Hepatocyte (in vitro differentiated cells): ENCODE measurements at regions not wholly inside any gene's neighbourhood (a gene's known extent, or its start where the extent isn't known, plus 50 kb on each side); places are given as distances from the start of the nearest gene placed in this dataset.

Experiments
- DNase-seq: peaks from one replicate; pipeline ENCODE4 v3.0.0-alpha.2; 2016; ENCODE audit warnings: low spot score
- H2AFZ ChIP-seq: fragments of 200-600 bp; sonication (generic); 2 replicates; pipeline ENCODE4 v1.6.0; 2016; ENCODE audit warnings: antibody characterized with exemption, mild to moderate bottlenecking
- H3K27ac ChIP-seq: fragments of 200-600 bp; sonication (generic); 2 replicates; pipeline ENCODE4 v1.5.1; 2016; ENCODE audit warnings: mild to moderate bottlenecking
- H3K27me3 ChIP-seq: fragments of 200-600 bp; sonication (generic); 2 replicates; pipeline ENCODE4 v1.6.1; 2016
- H3K36me3 ChIP-seq: fragments of 200-600 bp; sonication (generic); replicated peaks from 2 replicates; pipeline ENCODE4 v1.5.1; 2016; ENCODE audit warnings: low read depth; ENCODE audit not compliant: insufficient read depth
- H3K4me1 ChIP-seq: fragments of 200-600 bp; sonication (generic); 2 replicates; pipeline ENCODE4 v1.5.1; 2016; ENCODE audit warnings: mild to moderate bottlenecking, moderate library complexity; ENCODE audit not compliant: insufficient read depth
- H3K4me2 ChIP-seq: fragments of 200-600 bp; sonication (generic); 2 replicates; pipeline ENCODE4 v1.6.0; 2016
- H3K4me3 ChIP-seq: fragments of 200-600 bp; sonication (generic); 2 replicates; pipeline ENCODE4 v1.5.1; 2016; ENCODE audit warnings: mild to moderate bottlenecking
- H3K79me2 ChIP-seq: fragments of 200-600 bp; sonication (generic); 2 replicates; pipeline ENCODE4 v1.6.0; 2017; ENCODE audit warnings: mild to moderate bottlenecking
- H3K9me2 ChIP-seq: fragments of 200-600 bp; sonication (generic); replicated peaks from 2 replicates; pipeline ENCODE4 v1.6.0; 2017; ENCODE audit warnings: mild to moderate bottlenecking; ENCODE audit not compliant: insufficient read depth
- H3K9me3 ChIP-seq: fragments of 200-600 bp; sonication (generic); 2 replicates; pipeline ENCODE4 v1.5.1; 2016; ENCODE audit warnings: low read depth, mild to moderate bottlenecking
- H4K20me1 ChIP-seq: fragments of 200-600 bp; sonication (generic); 2 replicates; pipeline ENCODE4 v1.6.0; 2016; ENCODE audit warnings: mild to moderate bottlenecking; ENCODE audit not compliant: insufficient read depth, poor library complexity, severe bottlenecking
- CTCF ChIP-seq: fragments of 200-600 bp; sonication (generic); IDR thresholded peaks from 2 replicates; pipeline ENCODE4 v1.5.1; 2016; ENCODE audit warnings: antibody characterized with exemption, mild to moderate bottlenecking; ENCODE audit not compliant: poor library complexity
- EZH2 ChIP-seq: fragments of 200-600 bp; sonication (generic); IDR thresholded peaks from 2 replicates; pipeline ENCODE4 v1.6.1; 2016; ENCODE audit warnings: antibody characterized with exemption, mild to moderate bottlenecking, borderline replicate concordance
- EZH2phosphoT487 ChIP-seq: fragments of 200-600 bp; sonication (generic); IDR thresholded peaks from one replicate; pipeline ENCODE4 v1.6.1; 2018; ENCODE audit warnings: antibody characterized with exemption, mild to moderate bottlenecking, low read depth, moderate library complexity; ENCODE audit not compliant: unreplicated experiment, severe bottlenecking
- WGBS: methylation state at CpG from one replicate; pipeline ENCODE4 v1.1.6; 2016; ENCODE audit warnings: low lambda C conversion rate; ENCODE audit errors: missing lambda C conversion rate; 5-methylcytosine and 5-hydroxymethylcytosine counted together

- TF ChIP-seq EZH2phosphoT487 (no peak), EZH2 (no peak), CTCF (no peak)
- no peak overlapping the region for H3K4me3 ChIP-seq
- no peak overlapping the region for H3K4me2 ChIP-seq
- H4K20me1 ChIP-seq: no peaks in the 10 kb centered on the region
- no peaks in the 10 kb centered on the region for H3K4me1 ChIP-seq
- H3K9me2 ChIP-seq: no peaks in the 10 kb centered on the region
- H3K9me3 ChIP-seq: no peaks in the 10 kb centered on the region
- DNase-seq: no peak
- WGBS: 80% methylated on average over 2 of the region's 2 CpGs
- H3K79me2 ChIP-seq: no peaks in the 10 kb centered on the region
- no peaks in the 10 kb centered on the region for H3K36me3 ChIP-seq
- no peaks in the 10 kb centered on the region for H3K27me3 ChIP-seq
- H3K27ac ChIP-seq: no peak overlapping the region
- H2AFZ ChIP-seq: no peak overlapping the region
Observed at GRCh38 chrX:25648790-25649189, 489.4 kb upstream of the MAGEB18 start.

GRCh38 chrX:25650216-25650820 lies 487.8 kb upstream of the MAGEB18 start:
- no peak overlapping the region for H3K27ac ChIP-seq
- 50% methylated on average over 5 of the region's 5 CpGs for WGBS
- TF ChIP-seq CTCF (no peak), EZH2 (no peak), EZH2phosphoT487 (no peak)

GRCh38 chrX:25659317-25659716 lies 478.8 kb upstream of the MAGEB18 start:
- WGBS: 76% methylated on average over 3 of the region's 3 CpGs

More at GRCh38 chrX:25650216-25650820, 487.8 kb upstream of the MAGEB18 start:
- H3K36me3 ChIP-seq: no peaks in the 10 kb centered on the region
- no peaks in the 10 kb centered on the region for H4K20me1 ChIP-seq
- no peak for DNase-seq
- no peaks in the 10 kb centered on the region for H3K9me3 ChIP-seq
- no peaks in the 10 kb centered on the region for H3K79me2 ChIP-seq
- no peaks in the 10 kb centered on the region for H3K9me2 ChIP-seq
- H2AFZ ChIP-seq: no peak overlapping the region
- H3K4me3 ChIP-seq: no peak overlapping the region
- no peaks in the 10 kb centered on the region for H3K27me3 ChIP-seq
- H3K4me2 ChIP-seq: no peak overlapping the region
- H3K4me1 ChIP-seq: no peaks in the 10 kb centered on the region

More at GRCh38 chrX:25659317-25659716, 478.8 kb upstream of the MAGEB18 start:
- no peaks in the 10 kb centered on the region for H3K36me3 ChIP-seq
- no peaks in the 10 kb centered on the region for H3K79me2 ChIP-seq
- H3K9me3 ChIP-seq: no peaks in the 10 kb centered on the region
- no peak for DNase-seq
- H3K27ac ChIP-seq: no peak overlapping the region
- H4K20me1 ChIP-seq: no peaks in the 10 kb centered on the region
- no peaks in the 10 kb centered on the region for H3K4me1 ChIP-seq
- TF ChIP-seq EZH2phosphoT487 (no peak), EZH2 (no peak), CTCF (no peak)
- no peak overlapping the region for H2AFZ ChIP-seq
- no peak overlapping the region for H3K4me3 ChIP-seq
- no peak overlapping the region for H3K4me2 ChIP-seq
- H3K9me2 ChIP-seq: no peaks in the 10 kb centered on the region
- no peaks in the 10 kb centered on the region for H3K27me3 ChIP-seq
